T-cell (primary cell): ENCODE measurements at regions not wholly inside any gene's neighbourhood (a gene's known extent, or its start where the extent isn't known, plus 50 kb on each side); places are given as distances from the start of the nearest gene placed in this dataset.
A peak's percentile ranks its signal among the peaks of the same experiment; 100 is the strongest.

ENCODE experiments used
- ATAC-seq, 4 experiments: fragments of 200-7000 bp in 3 of 4; fragments of 150-1000 bp in 1 of 4; cut with Tn5 transposase; replicated peaks in 1 of 4; 1 replicate in 3 of 4; 2 replicates in 1 of 4; pipeline ENCODE4 v1.10.0; 2021; ENCODE audit warnings: moderate library complexity in 3 of 4, mild to moderate bottlenecking in 2 of 4, moderate number of reproducible peaks in 1 of 4
- CTCF ChIA-PET, 2 donors: fragments of 300-600 bp; sonication (Branson Sonifier 250); formaldehyde crosslinking; loops; one replicate each; lab custom pipeline; 2022; ENCODE audit warnings: antibody characterized with exemption in 2 of 2; lab: Charles Lee
- POLR2A ChIA-PET, 2 donors: fragments of 300-600 bp; sonication (Branson Sonifier 250); formaldehyde crosslinking; loops; one replicate each; lab custom pipeline; 2022; ENCODE audit warnings: antibody characterized with exemption in 2 of 2; lab: Charles Lee
- DNase-seq, 35 experiments: peaks; one replicate each; pipeline versions ENCODE4 v3.0.0 to v3.0.0-alpha.2; 2013 to 2023
- H3K27ac ChIP-seq: one replicate; pipeline ENCODE4 v1.5.1; 2013; ENCODE audit warnings: low read length
- H3K27me3 ChIP-seq, 2 experiments: replicated peaks in 1 of 2; 1 replicate in 1 of 2; 2 replicates in 1 of 2; pipeline versions ENCODE4 v1.6.1 to v1.7.0; 2013; ENCODE audit warnings: low read length in 1 of 2, mixed read lengths in 1 of 2; ENCODE audit not compliant: control insufficient read depth in 2 of 2, insufficient read depth in 2 of 2; ENCODE audit errors: extremely low read depth in 1 of 2
- H3K36me3 ChIP-seq, 2 donors: 1 replicate in 1 of 2; 2 replicates in 1 of 2; pipeline versions ENCODE4 v1.6.1 to v1.7.0; 2013; ENCODE audit warnings: low read length in 1 of 2; ENCODE audit not compliant: control insufficient read depth in 2 of 2, insufficient read depth in 1 of 2; ENCODE audit errors: extremely low read depth in 1 of 2
- H3K4me1 ChIP-seq, 2 experiments: 1 replicate in 1 of 2; 2 replicates in 1 of 2; pipeline versions ENCODE4 v1.6.1 to v1.7.0; 2013; ENCODE audit warnings: low read length in 2 of 2, mixed read lengths in 1 of 2; ENCODE audit not compliant: insufficient read depth in 2 of 2, control insufficient read depth in 1 of 2; ENCODE audit errors: extremely low read depth in 1 of 2
- H3K4me3 ChIP-seq, 2 donors: 1 replicate in 1 of 2; 2 replicates in 1 of 2; pipeline versions ENCODE4 v1.5.1 to v1.7.0; 2013; ENCODE audit warnings: mild to moderate bottlenecking in 2 of 2, low read length in 1 of 2, moderate library complexity in 1 of 2; ENCODE audit not compliant: control insufficient read depth in 1 of 2; ENCODE audit errors: extremely low read depth in 1 of 2
- H3K9me3 ChIP-seq: 2 replicates; pipeline ENCODE4 v1.7.0; 2013
- H3K27ac Mint-ChIP-seq, 2 donors: one replicate each; pipeline ENCODE4 v1.8.0; 2020 to 2021; ENCODE audit warnings: mild to moderate bottlenecking in 2 of 2, mixed read lengths in 2 of 2
- H3K27me3 Mint-ChIP-seq, 2 donors: one replicate each; pipeline ENCODE4 v1.8.0; 2021 to 2022; ENCODE audit warnings: mixed read lengths in 2 of 2
- H3K36me3 Mint-ChIP-seq: one replicate; pipeline ENCODE4 v1.8.0; 2021; ENCODE audit warnings: mixed read lengths
- H3K4me1 Mint-ChIP-seq, 3 donors: one replicate each; pipeline ENCODE4 v1.8.0; 2020 to 2022; ENCODE audit warnings: mixed read lengths in 3 of 3, mild to moderate bottlenecking in 1 of 3
- H3K4me3 Mint-ChIP-seq, 3 donors: one replicate each; pipeline ENCODE4 v1.8.0; 2020 to 2022; ENCODE audit warnings: mild to moderate bottlenecking in 3 of 3, mixed read lengths in 3 of 3, moderate library complexity in 3 of 3
- H3K9me3 Mint-ChIP-seq, 3 donors: one replicate each; pipeline ENCODE4 v1.8.0; 2020 to 2022; ENCODE audit warnings: mixed read lengths in 3 of 3
- WGBS: methylation state at CpG from one replicate; pipeline ENCODE4 v1.1.5; 2013; ENCODE audit warnings: missing lambda C conversion rate; ENCODE audit not compliant: insufficient coverage; 5-methylcytosine and 5-hydroxymethylcytosine counted together

- H3K9me3 ChIP-seq = no peaks in the 10 kb centered on the region
- H3K27ac ChIP-seq = no peak overlapping the region
- DNase-seq (no peak), ATAC-seq (no peak)
- Mint-ChIP-seq H3K36me3 (no peaks in the 10 kb centered on the region), H3K4me3 (no peak overlapping the region), H3K27ac (no peak overlapping the region), H3K9me3 (no peaks in the 10 kb centered on the region), H3K27me3 (peaks cover 10 to 12% of the 10 kb centered on the region in 2 donors), H3K4me1 (no peaks in the 10 kb centered on the region)
- POLR2A ChIA-PET = no interaction called here
- no peaks in the 10 kb centered on the region for H3K4me1 ChIP-seq
- no peaks in the 10 kb centered on the region for H3K36me3 ChIP-seq
- CTCF ChIA-PET = no interaction called here
- H3K27me3 ChIP-seq = no peaks in the 10 kb centered on the region
- no peak overlapping the region for H3K4me3 ChIP-seq
- no CpG with 5 or more reads among the region's 1 CpG for WGBS
Measured at GRCh38 chr7:12456506-12456905, 52.8 kb upstream of the VWDE start.

DNA sequence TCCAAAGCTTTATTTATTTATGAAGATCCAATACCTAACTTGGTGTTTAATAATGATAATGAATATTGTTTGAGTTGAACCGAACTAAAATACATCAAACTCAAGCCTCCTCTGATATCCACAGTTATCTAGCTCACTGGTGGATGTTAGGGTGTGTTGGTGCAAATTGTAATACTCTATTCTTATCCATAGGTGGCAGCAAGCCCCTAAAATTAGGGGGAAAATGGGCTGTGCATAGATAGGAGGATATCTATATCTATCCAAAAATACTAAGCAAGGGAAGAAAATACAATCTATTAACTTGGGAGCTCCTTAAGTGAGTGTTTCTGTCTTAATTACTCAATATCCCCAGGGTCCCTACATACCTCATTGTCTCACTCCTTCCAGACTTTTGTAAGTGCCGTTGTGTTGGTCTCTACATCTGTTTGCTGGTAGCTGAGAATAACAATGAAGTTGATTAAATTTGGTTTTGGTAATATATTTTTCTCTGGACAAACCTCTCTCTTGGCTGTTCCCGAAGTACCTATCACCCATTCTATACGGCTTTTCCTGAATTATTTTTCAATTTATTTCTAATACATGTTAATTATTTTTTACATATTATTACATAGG lies 55.0 kb upstream of the VWDE start:
- DNase-seq = peak in 2 of 35 experiments; percentile 9 to 42
- no peaks in the 10 kb centered on the region for H3K4me1 Mint-ChIP-seq
- POLR2A ChIA-PET = no interaction called here
- H3K27me3 Mint-ChIP-seq = peaks cover 10 to 15% of the 10 kb centered on the region in 2 donors
- WGBS = no CpG with 5 or more reads among the region's 4 CpGs
- no peak for ATAC-seq
- Histone ChIP-seq H3K4me3 (no peak overlapping the region), H3K27me3 (no peaks in the 10 kb centered on the region), H3K4me1 (no peaks in the 10 kb centered on the region), H3K36me3 (no peaks in the 10 kb centered on the region), H3K9me3 (no peaks in the 10 kb centered on the region), H3K27ac (no peak overlapping the region)
- no peaks in the 10 kb centered on the region for H3K9me3 Mint-ChIP-seq
- CTCF ChIA-PET = interaction anchor here (0.5 to 3.0 kb wide), 20 partner anchors 12 to 225 kb away, joined by 3 to 41 read pairs (median 4); no protein-coding TSS in a partner anchor
- no peak overlapping the region for H3K4me3 Mint-ChIP-seq
- no peak overlapping the region for H3K27ac Mint-ChIP-seq
- no peaks in the 10 kb centered on the region for H3K36me3 Mint-ChIP-seq

DNA sequence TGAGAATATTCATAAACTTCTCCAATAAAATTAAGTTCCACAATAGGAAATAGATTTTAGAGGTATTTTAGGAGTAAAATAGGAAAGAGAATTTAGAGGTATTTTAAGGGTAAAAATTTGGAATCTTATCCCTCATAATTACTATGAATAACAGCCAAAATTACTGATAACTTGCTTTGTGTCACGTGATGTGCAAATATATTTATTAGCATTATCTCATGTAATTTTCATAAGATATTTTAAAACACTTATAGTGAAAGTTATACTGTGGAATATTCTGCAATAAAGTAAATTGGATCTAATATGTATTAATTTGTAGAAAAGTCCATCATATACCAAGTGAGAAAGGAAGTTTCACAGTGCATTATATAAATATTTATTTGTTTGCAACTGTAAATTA lies 64.2 kb upstream of the VWDE start:
- Histone ChIP-seq H3K4me3 (no peak overlapping the region), H3K36me3 (no peaks in the 10 kb centered on the region), H3K27me3 (no peaks in the 10 kb centered on the region), H3K9me3 (no peaks in the 10 kb centered on the region), H3K27ac (no peak overlapping the region), H3K4me1 (no peaks in the 10 kb centered on the region)
- H3K36me3 Mint-ChIP-seq = no peaks in the 10 kb centered on the region
- DNase-seq = no peak
- no peaks in the 10 kb centered on the region for H3K9me3 Mint-ChIP-seq
- H3K4me3 Mint-ChIP-seq = no peak overlapping the region
- ATAC-seq = no peak
- ChIA-PET POLR2A (no interaction called here), CTCF (no interaction called here)
- H3K27ac Mint-ChIP-seq = no peak overlapping the region
- WGBS = no CpG with 5 or more reads among the region's 1 CpG
- H3K4me1 Mint-ChIP-seq = no peaks in the 10 kb centered on the region
- peaks cover 0 to 3% of the 10 kb centered on the region in 2 donors for H3K27me3 Mint-ChIP-seq

DNA sequence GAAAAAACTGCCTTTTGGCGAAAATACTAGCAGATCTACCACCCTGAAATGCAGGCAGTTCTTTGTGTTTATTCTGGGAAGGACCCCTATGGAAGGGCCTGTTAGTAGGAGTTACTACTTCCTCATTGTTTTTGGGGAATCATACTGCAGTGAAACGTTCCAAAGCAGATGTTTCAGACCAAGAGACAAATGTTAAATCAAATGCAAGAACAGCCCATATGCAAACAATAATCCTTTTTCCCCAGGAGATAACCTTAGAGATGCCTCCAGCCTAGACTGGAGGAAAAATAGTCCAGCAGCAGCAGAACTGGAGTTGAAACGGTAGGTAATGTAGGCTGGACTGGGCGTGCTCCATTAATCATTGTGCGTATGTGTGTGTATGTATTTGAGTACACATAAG lies 65.9 kb upstream of the VWDE start:
- no peaks in the 10 kb centered on the region for H3K36me3 ChIP-seq
- Mint-ChIP-seq H3K27ac (no peak overlapping the region), H3K4me1 (no peaks in the 10 kb centered on the region), H3K4me3 (no peak overlapping the region), H3K36me3 (no peaks in the 10 kb centered on the region), H3K27me3 (no peaks in the 10 kb centered on the region), H3K9me3 (no peaks in the 10 kb centered on the region)
- no peaks in the 10 kb centered on the region for H3K4me1 ChIP-seq
- no peaks in the 10 kb centered on the region for H3K27me3 ChIP-seq
- ATAC-seq (no peak), DNase-seq (no peak)
- H3K27ac ChIP-seq = no peak overlapping the region
- no peaks in the 10 kb centered on the region for H3K9me3 ChIP-seq
- ChIA-PET POLR2A (no interaction called here), CTCF (no interaction called here)
- no peak overlapping the region for H3K4me3 ChIP-seq
- 100% methylated on average over 2 of the region's 5 CpGs for WGBS

- H3K36me3 ChIP-seq = no peaks in the 10 kb centered on the region
- no peaks in the 10 kb centered on the region for H3K36me3 Mint-ChIP-seq
- H3K4me1 Mint-ChIP-seq = no peaks in the 10 kb centered on the region
- ChIA-PET CTCF (interaction anchor here (0.6 to 1.1 kb wide), 2 partner anchors 12 to 242 kb away, joined by 4 to 6 read pairs; no protein-coding TSS in a partner anchor), POLR2A (no interaction called here)
- DNase-seq = no peak
- no peak overlapping the region for H3K4me3 Mint-ChIP-seq
- no peaks in the 10 kb centered on the region for H3K27me3 ChIP-seq
- no peak overlapping the region for H3K27ac ChIP-seq
- no peak overlapping the region for H3K4me3 ChIP-seq
- no peaks in the 10 kb centered on the region for H3K9me3 Mint-ChIP-seq
- H3K27ac Mint-ChIP-seq = no peak overlapping the region
- no peaks in the 10 kb centered on the region for H3K9me3 ChIP-seq
- no peaks in the 10 kb centered on the region for H3K27me3 Mint-ChIP-seq
- ATAC-seq = no peak
- H3K4me1 ChIP-seq = no peaks in the 10 kb centered on the region
- WGBS = 95% methylated on average over 15 of the region's 29 CpGs
Measured at GRCh38 chr7:12470930-12471329, 67.3 kb upstream of the VWDE start.

- no peaks in the 10 kb centered on the region for H3K36me3 Mint-ChIP-seq
- H3K27ac Mint-ChIP-seq = no peak overlapping the region
- DNase-seq (no peak), ATAC-seq (no peak)
- H3K9me3 ChIP-seq = no peaks in the 10 kb centered on the region
- CTCF ChIA-PET = interaction anchor here in 1 of 2 donors (0.7 to 1.1 kb wide), 2 partner anchors 15 to 16 kb away, joined by 3 read pairs; no protein-coding TSS in a partner anchor
- no peaks in the 10 kb centered on the region for H3K4me1 ChIP-seq
- H3K4me3 ChIP-seq = no peak overlapping the region
- H3K27ac ChIP-seq = no peak overlapping the region
- POLR2A ChIA-PET = no interaction called here
- H3K4me1 Mint-ChIP-seq = no peaks in the 10 kb centered on the region
- H3K36me3 ChIP-seq = no peaks in the 10 kb centered on the region
- no CpG with 5 or more reads among the region's 4 CpGs for WGBS
- H3K27me3 ChIP-seq = no peaks in the 10 kb centered on the region
- H3K4me3 Mint-ChIP-seq = no peak overlapping the region
- H3K9me3 Mint-ChIP-seq = no peaks in the 10 kb centered on the region
- no peaks in the 10 kb centered on the region for H3K27me3 Mint-ChIP-seq
Measured at GRCh38 chr7:12474035-12474434, 70.4 kb upstream of the VWDE start.
